ENCODE measurements at regions not wholly inside any gene's neighbourhood (a gene's known extent, or its start where the extent isn't known, plus 50 kb on each side); places are given as distances from the start of the nearest gene placed in this dataset.

- DNase-seq (ENCODE audit: low read depth, low spot score): no peak
These were observed 63.5 kb downstream of the DNTTIP2 start for GRCh38 chr1:93815366-93816110.

DNA sequence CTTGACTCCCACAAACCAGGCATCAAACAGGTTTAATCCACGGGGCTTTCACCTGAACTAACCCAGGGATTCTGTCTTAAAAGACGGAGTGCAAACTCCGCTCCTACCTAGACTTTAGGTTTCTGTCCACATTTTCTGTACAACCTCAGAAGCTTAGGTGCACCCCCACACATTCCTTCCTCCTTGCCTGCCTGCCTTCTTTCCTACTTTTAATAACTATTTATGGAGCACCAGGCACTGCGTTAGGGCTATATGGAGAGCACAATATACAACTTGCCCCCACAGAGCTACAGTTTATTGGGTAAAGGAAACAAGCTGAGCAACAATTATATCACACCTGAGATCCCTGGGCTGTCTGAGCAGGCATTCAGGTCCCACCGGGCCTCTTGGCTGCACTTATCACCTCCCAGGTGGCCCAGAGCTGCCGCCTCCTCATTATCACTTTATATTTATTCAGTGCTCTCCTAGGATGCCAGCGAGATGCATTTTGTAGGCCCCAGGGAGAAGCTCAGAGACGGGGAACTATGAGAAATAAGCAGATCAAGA, 64.1 kb downstream of the DNTTIP2 start:
- DNase-seq (ENCODE audit: low read depth, low spot score): no peak

DNA sequence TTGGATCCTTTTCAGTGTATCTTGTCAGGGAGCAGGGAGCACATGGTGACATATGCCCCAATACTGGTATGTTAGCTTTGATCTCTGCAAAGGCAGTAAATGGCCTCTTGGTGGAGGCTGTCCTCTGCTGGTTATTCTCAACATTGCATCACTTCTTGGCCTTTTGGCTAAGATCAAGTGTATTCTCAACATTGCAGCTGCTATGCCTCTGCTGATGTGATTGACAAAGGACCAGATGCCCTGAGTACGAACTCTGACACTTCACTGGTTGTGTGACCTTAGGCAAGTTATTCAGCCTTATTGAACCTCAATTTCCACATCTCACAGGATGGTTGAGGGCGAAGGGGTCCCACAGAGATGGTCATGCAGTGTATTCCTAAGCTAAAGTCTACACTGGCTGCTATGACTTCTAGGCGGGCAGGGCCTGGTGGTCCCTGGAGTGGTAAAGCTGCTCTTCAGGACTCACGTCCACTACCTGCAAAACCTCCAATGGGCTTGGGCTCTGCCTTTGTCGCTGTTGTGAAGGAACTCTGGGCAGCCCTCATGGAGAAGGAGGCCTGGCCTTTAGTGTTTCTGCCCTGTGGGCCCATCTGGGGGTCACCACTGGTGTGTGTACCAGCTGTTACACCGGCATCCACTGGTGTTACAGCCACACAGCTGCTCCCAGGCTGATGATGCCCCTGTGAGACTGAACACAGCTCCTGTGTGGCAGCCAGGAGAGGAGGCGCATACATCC, 64.8 kb downstream of the DNTTIP2 start:
- DNase-seq (ENCODE audit: low read depth, low spot score): peak; percentile 50

GRCh38 chr1:93813076-93813475, 65.9 kb downstream of the DNTTIP2 start:
- DNase-seq (ENCODE audit: low read depth, low spot score): no peak

DNA sequence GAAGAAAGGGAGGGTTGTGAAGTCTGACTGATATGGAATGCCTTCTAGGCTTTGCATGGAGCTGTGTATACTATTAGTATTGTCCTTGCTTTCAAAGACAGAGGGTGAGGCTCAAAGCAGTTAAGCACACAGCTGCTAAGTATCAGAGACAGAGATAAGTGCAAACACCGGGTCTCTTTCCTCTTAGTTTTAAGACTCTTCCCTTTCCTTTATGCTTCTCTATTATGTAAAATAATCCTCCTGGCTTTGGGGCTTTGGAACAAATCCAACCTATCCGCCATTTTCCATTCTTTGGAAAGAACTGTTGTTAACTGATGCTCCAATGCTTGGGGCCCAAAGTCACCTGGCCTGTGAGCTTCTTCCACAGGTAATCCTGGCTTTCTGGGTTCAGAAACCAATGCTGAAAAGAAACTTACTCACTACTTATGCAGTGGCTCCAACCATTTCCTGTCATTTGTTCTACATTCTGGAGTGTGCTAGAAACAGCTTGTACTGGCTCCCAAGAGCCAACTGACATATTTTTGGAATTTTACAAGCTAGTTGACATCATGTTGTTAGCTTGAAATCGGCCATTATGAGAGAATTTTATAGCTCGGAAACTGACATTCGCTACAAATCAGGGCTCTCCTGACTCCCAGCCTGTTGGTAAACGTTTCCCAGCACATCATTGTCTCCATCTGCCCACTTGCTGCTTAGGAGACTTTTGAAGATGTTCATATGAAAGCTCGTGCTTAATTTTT, 67.5 kb downstream of the DNTTIP2 start:
- no peak for DNase-seq (ENCODE audit: low read depth, low spot score)

- no peak for DNase-seq (ENCODE audit: low read depth, low spot score)
These were observed 68.7 kb downstream of the DNTTIP2 start for GRCh38 chr1:93810316-93810715.

DNA sequence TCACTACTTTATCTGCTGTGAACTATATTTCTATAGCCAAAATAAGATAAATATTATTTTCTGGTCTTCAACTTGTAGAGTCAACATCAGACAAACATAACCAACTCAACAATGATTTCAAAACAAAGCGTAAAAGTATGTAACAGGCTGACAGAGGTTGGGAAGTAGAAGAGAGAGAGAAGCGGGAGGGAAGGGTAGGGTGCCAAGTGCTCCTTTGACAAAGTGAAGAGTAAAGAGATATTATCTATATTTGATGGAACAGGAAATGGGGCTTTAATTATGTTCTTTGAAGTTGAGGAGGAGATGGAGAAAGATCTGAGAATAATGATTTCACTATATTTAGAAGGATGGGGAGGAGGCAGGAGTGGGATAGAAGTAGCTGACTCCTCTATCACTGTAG, 70.1 kb downstream of the DNTTIP2 start:
- DNase-seq (ENCODE audit: low read depth, low spot score): no peak

GRCh38 chr1:93807311-93807930, 71.6 kb downstream of the DNTTIP2 start:
- DNase-seq (ENCODE audit: low read depth, low spot score): no peak

DNA sequence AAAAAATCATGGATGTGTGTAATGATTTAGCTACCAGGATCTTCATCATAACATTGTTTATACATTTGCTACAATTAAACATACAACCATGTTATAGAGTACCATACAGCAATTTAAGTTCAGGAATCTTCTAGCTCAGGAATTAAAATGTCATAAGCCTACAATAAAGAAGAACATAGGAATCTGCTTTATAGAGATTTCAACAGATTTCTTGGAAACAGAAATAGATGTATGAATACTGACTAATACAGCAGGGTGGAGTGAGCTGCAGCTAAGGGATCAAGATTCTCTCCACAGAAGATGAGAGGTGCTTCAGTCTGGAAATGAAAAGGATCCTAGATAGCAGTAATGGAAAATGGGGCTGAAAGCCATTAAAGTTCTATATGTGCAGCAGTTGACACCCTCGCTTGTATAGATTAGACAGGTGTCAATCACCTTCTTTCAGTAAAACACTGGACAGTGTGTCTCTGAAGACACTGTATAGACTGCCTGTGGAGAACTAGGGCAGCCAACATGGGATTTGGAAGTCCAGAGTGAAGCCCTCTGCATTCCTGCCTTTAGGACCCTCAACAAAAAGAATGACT, 73.9 kb downstream of the DNTTIP2 start:
- no peak for DNase-seq (ENCODE audit: low read depth, low spot score)

DNA sequence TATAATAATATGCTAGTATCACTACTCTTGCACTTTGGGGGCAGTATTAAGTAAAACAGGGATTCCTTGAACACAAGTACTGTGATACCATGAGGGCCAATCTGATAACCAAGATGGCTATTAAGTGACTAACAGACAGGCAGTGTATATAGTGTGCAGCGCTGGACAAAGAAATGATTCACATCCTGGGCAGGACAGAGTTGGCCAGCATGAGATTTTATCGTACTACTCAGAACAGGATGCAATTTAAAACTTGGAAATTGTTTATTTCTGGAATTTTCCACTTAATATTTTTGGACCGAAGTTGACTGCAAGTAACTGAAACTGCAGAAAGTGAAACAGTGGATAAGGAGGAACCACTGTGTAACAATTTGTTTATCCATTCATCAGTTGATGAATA, 74.6 kb downstream of the DNTTIP2 start:
- no peak for DNase-seq (ENCODE audit: low read depth, low spot score)

DNA sequence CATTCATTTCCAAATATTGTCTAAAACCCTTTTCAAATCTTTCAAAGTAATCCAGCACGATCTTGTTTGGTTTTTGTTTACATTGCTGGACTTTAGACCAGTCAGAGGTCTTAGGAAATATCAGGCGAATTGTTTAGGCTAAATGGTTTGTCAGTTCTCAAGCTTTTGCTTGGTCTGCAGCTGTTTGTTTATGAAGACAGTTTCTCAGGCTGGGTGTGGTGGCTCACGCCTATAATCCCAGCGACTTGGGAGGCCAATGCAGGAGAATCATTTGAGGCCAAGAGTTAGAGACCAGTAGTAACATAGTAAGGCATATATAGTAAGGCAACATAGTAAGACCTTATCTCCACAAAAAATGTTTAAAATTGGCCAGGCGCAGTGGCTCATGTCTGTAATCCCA, 77.5 kb downstream of the DNTTIP2 start:
- DNase-seq (ENCODE audit: low read depth, low spot score): no peak

DNA sequence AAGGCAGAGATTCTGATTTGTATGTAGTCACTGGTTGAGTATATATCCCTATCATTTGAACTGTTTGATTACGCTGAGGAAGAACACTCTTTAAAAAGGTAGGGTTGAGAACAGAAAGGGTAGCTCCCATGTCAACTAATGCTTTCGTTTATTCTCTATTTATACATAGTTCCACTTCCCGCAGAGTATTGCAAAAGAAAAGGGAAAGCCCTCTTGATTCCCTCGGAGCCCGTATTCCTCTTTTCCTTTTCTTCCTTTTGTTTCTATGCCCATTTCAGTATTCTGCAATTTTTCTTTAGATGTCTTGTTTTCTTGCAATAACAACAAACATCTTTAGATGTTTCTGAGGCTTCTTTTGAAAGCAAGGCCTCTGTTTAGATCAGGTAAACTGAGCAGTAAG, 78.2 kb downstream of the DNTTIP2 start:
- DNase-seq (ENCODE audit: low read depth, low spot score): no peak

- peak; percentile 50 for DNase-seq (ENCODE audit: low read depth, low spot score)
These were observed 80.7 kb downstream of the DNTTIP2 start for GRCh38 chr1:93798291-93798690.

DNA sequence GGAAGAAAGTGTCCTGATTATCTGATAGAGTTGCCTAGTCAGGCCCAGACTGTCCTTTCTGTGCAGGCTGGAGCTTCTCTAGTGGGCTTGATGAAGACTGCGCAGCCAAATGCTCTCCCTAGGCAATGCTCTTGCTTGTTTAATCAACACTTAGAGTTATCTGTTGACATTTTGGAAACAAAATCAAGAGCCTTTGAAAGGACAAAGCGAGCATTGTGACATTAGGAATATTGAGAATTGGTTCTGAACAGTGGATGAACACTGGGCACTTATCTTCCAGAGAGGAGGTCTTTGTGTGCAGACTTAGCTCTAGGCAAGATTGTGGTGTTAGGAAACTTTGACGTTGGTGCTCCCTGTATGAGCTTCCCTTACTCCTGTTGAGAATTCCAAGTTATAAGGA, 94.5 kb downstream of the DNTTIP2 start:
- no peak for DNase-seq (ENCODE audit: low read depth, low spot score)

- DNase-seq (ENCODE audit: low read depth, low spot score): no peak
These were observed 95.1 kb downstream of the DNTTIP2 start for GRCh38 chr1:93783876-93784275.

DNA sequence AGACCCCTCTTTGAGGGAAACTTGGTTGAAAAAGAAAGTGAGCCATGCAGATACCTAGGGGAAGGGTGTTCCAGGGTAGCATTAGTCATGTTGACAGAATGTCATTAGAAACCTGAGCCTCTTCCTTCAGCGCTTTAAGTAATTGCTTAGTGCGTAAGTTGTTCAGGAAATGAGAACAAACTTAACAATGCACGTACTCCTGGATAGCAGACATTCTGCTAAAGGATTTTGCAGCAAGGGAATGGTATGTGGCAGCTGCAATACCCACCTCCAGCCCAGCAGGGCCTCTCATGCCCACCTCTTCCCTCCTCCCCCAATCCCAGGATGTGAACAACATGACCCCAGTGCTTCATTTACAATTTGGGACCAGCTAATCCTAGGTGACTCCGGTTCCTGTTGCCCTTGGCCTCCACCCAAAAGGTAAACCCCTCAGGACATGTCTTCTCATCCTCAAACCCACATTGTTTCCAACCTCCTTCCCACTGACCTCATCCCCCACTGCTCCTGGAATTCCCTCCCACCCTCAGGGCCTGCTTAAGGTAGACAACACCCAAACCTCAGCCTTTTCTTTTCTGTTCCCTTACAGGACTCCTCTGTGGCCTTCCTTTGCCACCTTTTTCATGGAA, 98.0 kb upstream of the BCAR3 start:
- no peak for DNase-seq (ENCODE audit: low read depth, low spot score)

- DNase-seq (ENCODE audit: low read depth, low spot score): no peak
These were observed 96.8 kb upstream of the BCAR3 start for GRCh38 chr1:93778457-93778856.

GRCh38 chr1:93777255-93777654, 95.6 kb upstream of the BCAR3 start:
- no peak for DNase-seq (ENCODE audit: low read depth, low spot score)

DNA sequence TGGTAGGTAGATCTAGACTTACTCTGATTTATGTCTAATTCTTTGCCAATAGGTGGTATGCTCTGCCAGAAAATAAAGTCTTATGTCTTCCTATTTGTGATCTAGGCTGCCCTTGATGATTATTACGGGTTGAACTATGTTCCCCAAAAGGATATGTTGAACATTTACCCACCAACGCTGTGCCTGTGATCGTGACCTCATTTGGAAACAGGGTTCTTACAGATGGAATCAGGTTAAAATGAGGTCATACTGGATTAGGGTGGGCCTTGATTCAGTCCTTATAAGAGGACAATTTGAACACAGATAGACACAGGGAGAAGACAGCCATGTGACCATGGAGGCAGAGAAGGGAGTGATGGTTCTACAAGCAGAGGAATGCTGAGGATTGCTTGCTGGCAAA, 95.1 kb upstream of the BCAR3 start:
- DNase-seq (ENCODE audit: low read depth, low spot score): no peak

- DNase-seq (ENCODE audit: low read depth, low spot score): no peak
These were observed 93.6 kb upstream of the BCAR3 start for GRCh38 chr1:93775224-93775623.

- DNase-seq (ENCODE audit: low read depth, low spot score): no peak
These were observed 93.1 kb upstream of the BCAR3 start for GRCh38 chr1:93774707-93775106.
